ENCODE measurements at regions not wholly inside any gene's neighbourhood (a gene's known extent, or its start where the extent isn't known, plus 50 kb on each side); places are given as distances from the start of the nearest gene placed in this dataset.

- TF ChIP-seq CTCF (IDR thresholded peaks at IDR 0.05; ENCODE audit: extremely low read depth, insufficient read depth, missing control alignments), result no peak
- DNase-seq (ENCODE audit: low spot score), result no peak
- in situ Hi-C loops (cut with MboI; ENCODE audit: low pct_unique_long_range_greater_than_20kb, low sequenced_read_pairs, unreplicated experiment), result no loop called here
Measured at GRCh38 chr21:15326032-15326867, 261.4 kb upstream of the NRIP1 start.

DNA sequence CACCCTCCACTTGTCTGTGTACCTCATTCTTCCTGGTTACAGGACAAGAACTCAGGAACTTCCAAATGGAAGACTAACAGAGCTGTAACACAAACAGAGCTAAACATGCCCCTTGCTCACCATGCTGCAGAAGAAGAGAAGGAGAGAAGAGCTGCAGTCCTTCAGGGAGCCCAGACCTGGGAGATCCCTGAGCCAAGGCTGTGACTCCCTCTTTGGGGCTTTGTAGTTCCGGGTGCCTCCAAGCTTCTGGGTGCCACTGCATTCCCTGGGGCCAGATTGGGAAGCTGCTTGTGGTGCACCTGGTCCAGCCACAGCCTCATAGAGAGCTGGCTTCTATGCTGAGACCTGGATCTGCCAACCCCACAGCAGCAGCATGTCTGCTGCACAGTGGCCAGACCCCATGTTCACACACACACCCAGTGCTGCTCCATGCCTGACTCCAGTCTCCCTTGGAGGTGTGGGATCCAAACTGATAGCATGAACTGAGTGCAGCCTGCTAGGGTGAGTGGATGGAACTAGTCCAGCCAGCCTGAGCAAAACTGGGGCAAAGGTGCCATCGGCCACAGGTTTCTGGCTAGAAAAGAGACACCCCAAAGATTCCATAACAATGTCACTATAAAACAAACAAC lies 263.0 kb upstream of the NRIP1 start:
- in situ Hi-C loops (cut with MboI; ENCODE audit: low pct_unique_long_range_greater_than_20kb, low sequenced_read_pairs, unreplicated experiment), result no loop called here
- DNase-seq (ENCODE audit: low spot score), result no peak
- TF ChIP-seq CTCF (IDR thresholded peaks at IDR 0.05; ENCODE audit: extremely low read depth, insufficient read depth, missing control alignments), result no peak

- TF ChIP-seq CTCF (IDR thresholded peaks at IDR 0.05; ENCODE audit: extremely low read depth, insufficient read depth, missing control alignments), result no peak
- DNase-seq (ENCODE audit: low spot score), result no peak
- in situ Hi-C loops (cut with MboI; ENCODE audit: low pct_unique_long_range_greater_than_20kb, low sequenced_read_pairs, unreplicated experiment), result no loop called here
Measured at GRCh38 chr21:15329191-15329590, 264.4 kb upstream of the NRIP1 start.

DNA sequence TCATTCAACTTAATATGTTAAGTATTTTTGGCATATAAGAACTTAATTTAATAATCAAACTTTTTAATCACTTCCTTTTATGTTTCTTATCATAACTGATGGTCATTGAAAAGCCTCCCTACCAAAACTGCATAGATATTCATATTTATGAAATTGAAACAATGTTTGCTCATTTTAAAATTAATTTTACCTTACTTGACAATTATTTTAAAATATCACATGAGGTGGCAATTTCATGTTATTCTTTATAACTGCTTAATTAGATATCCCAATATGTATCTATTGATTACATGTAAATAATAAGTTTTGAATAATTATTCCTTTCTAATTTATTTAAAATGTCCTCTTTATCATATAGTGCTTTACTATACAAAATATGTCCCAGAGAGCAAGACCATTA lies 266.1 kb upstream of the NRIP1 start:
- DNase-seq (ENCODE audit: low spot score), result no peak
- no peak for TF ChIP-seq CTCF (IDR thresholded peaks at IDR 0.05; ENCODE audit: extremely low read depth, insufficient read depth, missing control alignments)
- in situ Hi-C loops (cut with MboI; ENCODE audit: low pct_unique_long_range_greater_than_20kb, low sequenced_read_pairs, unreplicated experiment), result no loop called here

GRCh38 chr21:15332572-15332971 lies 267.8 kb upstream of the NRIP1 start:
- no peak for TF ChIP-seq CTCF (IDR thresholded peaks at IDR 0.05; ENCODE audit: extremely low read depth, insufficient read depth, missing control alignments)
- DNase-seq (ENCODE audit: low spot score), result no peak
- in situ Hi-C loops (cut with MboI; ENCODE audit: low pct_unique_long_range_greater_than_20kb, low sequenced_read_pairs, unreplicated experiment), result no loop called here

DNA sequence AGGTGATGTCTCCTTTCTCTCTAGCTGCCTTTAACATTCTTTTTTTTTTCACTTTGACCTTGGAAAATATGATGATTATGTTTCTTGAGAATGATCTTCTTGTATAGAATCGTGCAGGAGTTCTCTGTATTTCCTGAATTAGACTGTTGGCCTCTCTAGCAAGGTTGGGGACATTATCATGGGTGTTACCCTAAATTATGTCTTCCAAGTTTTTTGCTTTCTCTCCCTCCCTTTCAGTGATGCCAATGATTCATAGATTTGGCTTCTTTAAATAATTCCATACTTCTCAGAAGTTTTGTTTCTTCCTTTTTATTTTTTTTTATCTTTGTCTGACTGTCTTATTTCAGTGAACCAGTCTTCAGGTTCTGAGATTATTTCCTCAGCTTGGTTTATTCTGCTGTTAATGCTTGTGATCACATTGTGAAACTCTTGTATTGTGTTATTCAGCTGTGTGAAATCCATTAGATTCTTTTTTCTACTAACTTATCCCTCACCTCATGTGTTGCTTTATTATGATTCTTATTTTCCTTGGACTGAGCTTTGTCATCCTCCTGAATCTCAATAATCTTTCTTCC lies 268.4 kb upstream of the NRIP1 start:
- TF ChIP-seq CTCF (IDR thresholded peaks at IDR 0.05; ENCODE audit: extremely low read depth, insufficient read depth, missing control alignments), result no peak
- DNase-seq (ENCODE audit: low spot score), result no peak
- in situ Hi-C loops (cut with MboI; ENCODE audit: low pct_unique_long_range_greater_than_20kb, low sequenced_read_pairs, unreplicated experiment), result no loop called here
